ENCODE measurements at regions not wholly inside any gene's neighbourhood (a gene's known extent, or its start where the extent isn't known, plus 50 kb on each side); places are given as distances from the start of the nearest gene placed in this dataset.

GRCh38 chr18:34543945-34544344 is 166.2 kb upstream of the DTNA start:
- TF ChIP-seq POLR2A (IDR thresholded peaks at IDR 0.05; ENCODE audit: low read depth, low read length) (no peak), CTCF (conservative IDR thresholded peaks at IDR 0.05; ENCODE audit: low read depth, low read length) (no peak), SMC3 (IDR thresholded peaks at IDR 0.05; ENCODE audit: low read depth, low read length) (no peak), RCOR1 (IDR thresholded peaks at IDR 0.05; ENCODE audit: insufficient replicate concordance, low read length) (no peak), CEBPB (IDR thresholded peaks at IDR 0.05; ENCODE audit: low read depth, low read length) (no peak), FOS (IDR thresholded peaks at IDR 0.05; ENCODE audit: low read depth, low read length) (no peak), MAZ (IDR thresholded peaks at IDR 0.05; ENCODE audit: borderline replicate concordance, low read depth, low read length) (no peak)
